BLaER1 treated with 17β-estradiol and CSF1 and Interleukin-3, amounts not matched to agents 10 nM and 100 nM (cell line): ENCODE measurements at regions not wholly inside any gene's neighbourhood (a gene's known extent, or its start where the extent isn't known, plus 50 kb on each side); places are given as distances from the start of the nearest gene placed in this dataset.
"Not testable (repeated sequence)": the region's sequence is repeated elsewhere in the genome, so short reads cannot be mapped to it uniquely, and the experiment has no call there.

Experiments
- H3K27ac ChIP-seq, 11 experiments: shearing (Covaris generic); formaldehyde crosslinking; 2 replicates each; pipeline ENCODE4 v1.8.1; 2022
- H3K27me3 ChIP-seq, 11 experiments: shearing (Covaris generic); formaldehyde crosslinking; 2 replicates each; pipeline ENCODE4 v1.8.1; 2022
- H3K36me3 ChIP-seq, 11 experiments: shearing (Covaris generic); formaldehyde crosslinking; 2 replicates each; pipeline ENCODE4 v1.8.1; 2022
- H3K4me1 ChIP-seq, 10 experiments: shearing (Covaris generic); formaldehyde crosslinking; 2 replicates each; pipeline ENCODE4 v1.8.1; 2022
- H3K4me2 ChIP-seq, 11 experiments: shearing (Covaris generic); formaldehyde crosslinking; 2 replicates each; pipeline ENCODE4 v1.8.1; 2022
- H3K4me3 ChIP-seq, 10 experiments: shearing (Covaris generic); formaldehyde crosslinking; 2 replicates each; pipeline ENCODE4 v1.8.1; 2022
- H3K9ac ChIP-seq, 11 experiments: shearing (Covaris generic); formaldehyde crosslinking; 2 replicates each; pipeline ENCODE4 v1.8.1; 2022
- H3K9me3 ChIP-seq, 11 experiments: shearing (Covaris generic); formaldehyde crosslinking; replicated peaks in 1 of 11; 2 replicates each; pipeline ENCODE4 v1.8.1; 2022
- H4K20me1 ChIP-seq, 11 experiments: shearing (Covaris generic); formaldehyde crosslinking; 2 replicates each; pipeline ENCODE4 v1.8.1; 2022
- Cebpa-rat ChIP-seq, 11 experiments: shearing (Covaris generic); IDR thresholded peaks; 2 replicates each; pipeline ENCODE4 v1.8.1; 2022

DNA sequence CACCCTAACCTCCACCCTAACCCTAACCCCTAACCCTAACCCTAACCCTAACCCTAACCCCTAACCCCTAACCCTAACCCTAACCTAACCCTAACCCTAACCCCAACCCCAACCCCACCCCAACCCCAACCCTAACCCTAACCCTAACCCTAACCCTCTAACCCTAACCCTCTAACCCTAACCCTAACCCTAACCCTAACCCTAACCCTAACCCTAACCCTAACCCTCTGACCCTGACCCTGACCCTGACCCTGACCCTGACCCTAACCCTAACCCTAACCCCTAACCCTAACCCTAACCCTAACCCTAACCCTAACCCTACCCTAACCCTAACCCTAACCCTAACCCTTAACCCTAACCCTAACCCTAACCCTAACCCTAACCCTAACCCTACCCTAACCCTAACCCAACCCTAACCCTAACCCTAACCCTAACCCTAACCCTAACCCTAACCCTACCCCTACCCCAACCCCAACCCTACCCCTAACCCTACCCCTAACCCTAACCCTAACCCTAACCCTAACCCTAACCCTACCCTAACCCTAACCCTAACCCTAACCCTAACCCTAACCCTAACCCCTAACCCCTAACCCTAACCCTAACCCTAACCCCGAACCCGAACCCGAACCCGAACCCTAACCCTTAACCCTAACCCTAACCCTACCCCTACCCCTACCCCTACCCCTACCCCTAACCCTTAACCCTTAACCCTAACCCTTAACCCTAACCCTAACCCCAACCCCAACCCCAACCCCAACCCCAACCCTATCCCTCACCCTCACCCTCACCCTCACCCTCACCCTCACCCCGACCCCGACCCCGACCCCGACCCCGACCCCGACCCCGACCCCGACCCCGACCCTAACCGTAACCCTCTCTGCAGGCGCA is 186.2 kb upstream of the CHL1 start:
- not testable (repeated sequence) for H3K36me3 ChIP-seq, H3K4me1 ChIP-seq, H3K4me3 ChIP-seq, H3K9me3 ChIP-seq, H3K27ac ChIP-seq, H3K4me2 ChIP-seq, H3K27me3 ChIP-seq, H3K9ac ChIP-seq, H4K20me1 ChIP-seq

- peak overlapping the region in 7 of 11 experiments; percentile 12 to 46 (median 37); a peak in 9 of 22 replicates for H3K4me2 ChIP-seq
- peak overlapping the region in 6 of 10 experiments; percentile 27 to 56 (median 34); a peak in 9 of 20 replicates for H3K4me3 ChIP-seq
- H3K9me3 ChIP-seq = peaks cover 0 to 6% (median 4%) of the 10 kb centered on the region in 11 experiments; a peak in 7 of 22 replicates
- TF ChIP-seq Cebpa-rat (IDR thresholded peaks at IDR 0.05) = no peak
- H4K20me1 ChIP-seq = no peaks in the 10 kb centered on the region
- H3K27ac ChIP-seq = peak overlapping the region; percentile 37 to 69 (median 59); a peak in 15 of 22 replicates
- no peaks in the 10 kb centered on the region for H3K27me3 ChIP-seq
- peak overlapping the region in 6 of 11 experiments; percentile 31 to 52 (median 42); a peak in 8 of 22 replicates for H3K9ac ChIP-seq
- H3K4me1 ChIP-seq = no peaks in the 10 kb centered on the region
- H3K36me3 ChIP-seq = no peaks in the 10 kb centered on the region
Observed at GRCh38 chr3:11734-12133, 184.8 kb upstream of the CHL1 start.

DNA sequence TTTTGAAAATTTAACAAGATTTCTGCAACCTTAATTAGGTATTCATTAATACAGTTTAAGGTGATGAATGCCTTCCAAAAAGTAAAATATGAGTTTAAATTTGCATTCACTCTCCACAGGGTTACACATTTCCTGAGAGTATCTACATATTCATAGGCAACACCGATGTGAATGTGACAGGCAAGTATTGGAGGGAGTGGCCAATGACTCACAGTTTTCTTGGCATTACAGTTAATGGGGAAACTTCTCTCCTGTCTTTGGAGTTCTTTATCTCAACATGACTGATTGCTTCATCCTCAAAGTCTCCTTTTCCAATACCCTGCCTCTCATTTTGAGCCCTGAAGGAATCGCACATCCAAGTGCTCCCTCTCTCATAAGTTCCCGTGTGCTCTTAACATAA is 181.9 kb upstream of the CHL1 start:
- no peak for TF ChIP-seq Cebpa-rat (IDR thresholded peaks at IDR 0.05)
- H3K4me3 ChIP-seq = no peak overlapping the region
- H3K27me3 ChIP-seq = no peaks in the 10 kb centered on the region
- no peaks in the 10 kb centered on the region for H3K4me1 ChIP-seq
- no peaks in the 10 kb centered on the region for H3K36me3 ChIP-seq
- no peak overlapping the region for H3K9ac ChIP-seq
- peak overlapping the region in 1 of 11 experiments; percentile 13; a peak in 1 of 22 replicates for H3K4me2 ChIP-seq
- H4K20me1 ChIP-seq = no peaks in the 10 kb centered on the region
- peaks cover 0 to 6% (median 4%) of the 10 kb centered on the region in 11 experiments; a peak in 7 of 22 replicates for H3K9me3 ChIP-seq
- H3K27ac ChIP-seq = no peak overlapping the region

GRCh38 chr3:16366-16765 is 180.2 kb upstream of the CHL1 start:
- H3K9ac ChIP-seq = no peak overlapping the region
- no peak overlapping the region for H3K4me2 ChIP-seq
- no peak for TF ChIP-seq Cebpa-rat (IDR thresholded peaks at IDR 0.05)
- no peak overlapping the region for H3K4me3 ChIP-seq
- H3K4me1 ChIP-seq = no peaks in the 10 kb centered on the region
- no peaks in the 10 kb centered on the region for H3K9me3 ChIP-seq
- H3K27ac ChIP-seq = no peak overlapping the region
- no peaks in the 10 kb centered on the region for H3K27me3 ChIP-seq
- H4K20me1 ChIP-seq = no peaks in the 10 kb centered on the region
- H3K36me3 ChIP-seq = no peaks in the 10 kb centered on the region

GRCh38 chr3:20421-20820 is 176.1 kb upstream of the CHL1 start:
- Histone ChIP-seq H3K9ac (no peak overlapping the region), H3K4me1 (no peaks in the 10 kb centered on the region), H3K27me3 (no peaks in the 10 kb centered on the region), H4K20me1 (no peaks in the 10 kb centered on the region), H3K9me3 (no peaks in the 10 kb centered on the region), H3K27ac (no peak overlapping the region), H3K4me2 (no peak overlapping the region), H3K36me3 (no peaks in the 10 kb centered on the region), H3K4me3 (no peak overlapping the region)
- TF ChIP-seq Cebpa-rat (IDR thresholded peaks at IDR 0.05) = no peak

DNA sequence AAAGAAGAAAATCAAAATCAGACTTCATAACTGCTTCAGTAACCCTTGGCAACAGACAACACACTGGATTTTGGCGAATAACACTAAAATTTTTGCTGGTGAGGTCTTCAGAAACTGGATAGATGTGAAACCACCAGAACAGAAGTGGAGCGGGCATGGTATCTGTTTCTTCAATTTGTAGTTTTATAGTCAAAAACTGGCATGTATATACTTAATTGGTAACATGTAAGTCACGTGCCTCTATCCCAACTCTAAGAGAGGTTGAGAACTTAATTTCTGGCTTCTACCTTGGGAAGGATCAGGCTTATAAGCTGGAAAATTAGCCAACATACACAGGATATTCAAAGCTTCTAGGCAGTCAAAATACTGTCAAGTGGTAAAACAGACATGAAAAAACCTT is 172.6 kb upstream of the CHL1 start:
- H3K9ac ChIP-seq = no peak overlapping the region
- no peaks in the 10 kb centered on the region for H3K4me1 ChIP-seq
- no peak for TF ChIP-seq Cebpa-rat (IDR thresholded peaks at IDR 0.05)
- H3K27me3 ChIP-seq = no peaks in the 10 kb centered on the region
- H3K9me3 ChIP-seq = no peaks in the 10 kb centered on the region
- no peak overlapping the region for H3K4me3 ChIP-seq
- no peaks in the 10 kb centered on the region for H3K36me3 ChIP-seq
- H4K20me1 ChIP-seq = no peaks in the 10 kb centered on the region
- no peak overlapping the region for H3K4me2 ChIP-seq
- H3K27ac ChIP-seq = no peak overlapping the region

- Histone ChIP-seq H4K20me1 (no peaks in the 10 kb centered on the region), H3K4me3 (no peak overlapping the region), H3K9ac (no peak overlapping the region), H3K9me3 (no peaks in the 10 kb centered on the region), H3K36me3 (no peaks in the 10 kb centered on the region), H3K4me1 (no peaks in the 10 kb centered on the region), H3K27ac (no peak overlapping the region), H3K27me3 (no peaks in the 10 kb centered on the region), H3K4me2 (no peak overlapping the region)
- no peak for TF ChIP-seq Cebpa-rat (IDR thresholded peaks at IDR 0.05)
Observed at GRCh38 chr3:25056-25455, 171.5 kb upstream of the CHL1 start.

DNA sequence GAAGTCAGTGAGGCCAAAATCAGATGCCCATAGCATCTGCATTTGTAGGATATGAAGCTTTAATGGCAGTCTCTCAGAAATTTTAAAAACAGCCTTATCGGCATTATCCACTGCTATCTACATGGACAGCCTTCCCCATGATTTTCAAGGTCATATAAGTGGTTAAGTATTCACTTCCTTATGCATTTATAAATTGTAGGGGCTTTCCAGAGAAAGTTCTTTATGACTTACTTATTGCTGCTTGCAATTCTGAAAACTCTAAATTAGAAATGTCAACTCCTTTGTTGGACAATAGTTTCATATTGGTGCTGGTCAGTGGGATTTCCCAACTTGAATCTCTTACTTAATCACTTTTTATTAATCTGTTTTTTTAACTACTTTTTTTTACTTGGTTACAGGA is 160.6 kb upstream of the CHL1 start:
- H3K9ac ChIP-seq, H3K27me3 ChIP-seq, H3K4me3 ChIP-seq, H3K9me3 ChIP-seq, H3K4me1 ChIP-seq, H3K27ac ChIP-seq, H3K36me3 ChIP-seq, H3K4me2 ChIP-seq, H4K20me1 ChIP-seq: not testable (repeated sequence)

DNA sequence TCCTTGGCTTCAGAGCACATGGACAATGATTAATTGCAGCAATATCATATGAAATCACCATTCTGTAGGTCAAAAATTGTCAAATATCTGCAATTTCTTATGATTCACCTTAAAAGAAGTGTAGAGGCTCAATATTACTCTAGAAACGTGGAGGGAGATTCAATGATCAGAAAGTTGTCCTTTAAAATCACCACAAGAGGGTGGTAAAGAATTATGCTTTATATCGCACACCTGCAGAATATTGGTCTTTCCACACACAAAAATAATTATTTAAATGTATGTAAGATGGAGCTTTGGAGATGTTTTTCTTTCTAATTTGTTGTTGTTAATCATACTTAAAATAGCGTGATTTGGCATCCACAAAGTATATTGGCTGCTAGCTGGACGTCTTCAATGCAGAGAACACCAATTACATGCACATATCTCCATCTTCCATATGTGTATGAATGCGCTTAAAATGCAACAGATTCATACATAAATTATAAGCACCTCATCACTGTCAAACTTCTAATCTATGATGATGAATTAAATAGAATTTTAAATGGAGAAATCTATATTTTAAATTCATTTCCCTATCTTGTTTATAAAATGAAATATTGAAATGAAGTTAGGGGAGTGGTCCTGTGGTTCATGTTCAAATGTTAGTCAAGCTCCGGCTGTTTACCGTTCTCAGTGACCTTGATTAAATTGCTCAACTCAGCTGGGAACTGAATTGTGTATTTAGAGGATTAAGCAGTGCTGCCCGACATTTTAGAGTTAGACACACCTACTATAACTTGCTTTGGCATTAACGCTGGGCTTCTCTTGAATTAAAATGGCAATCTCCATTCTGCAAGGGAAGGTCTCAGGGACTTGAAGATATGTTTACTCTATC is 153.5 kb upstream of the CHL1 start:
- not testable (repeated sequence) for H3K4me3 ChIP-seq, H3K4me1 ChIP-seq, H3K27me3 ChIP-seq, H3K9ac ChIP-seq, H4K20me1 ChIP-seq, H3K9me3 ChIP-seq, H3K27ac ChIP-seq, H3K36me3 ChIP-seq, H3K4me2 ChIP-seq
